Stomach (tissue), 8 donors: ENCODE measurements at regions not wholly inside any gene's neighbourhood (a gene's known extent, or its start where the extent isn't known, plus 50 kb on each side); places are given as distances from the start of the nearest gene placed in this dataset.
"Not testable (repeated sequence)": the region's sequence is repeated elsewhere in the genome, so short reads cannot be mapped to it uniquely, and the experiment has no call there.

Source experiments
- DNase-seq, 2 donors: peaks; one replicate each; pipeline versions ENCODE4 v3.0.0 to v3.0.0-alpha.2; 2013 to 2019
- H3K27ac ChIP-seq, 5 donors: fragments of 200-600 bp in 4 of 5; sonication (generic) in 4 of 5; one replicate each; pipeline ENCODE4 v1.5.1; 2013 to 2019; ENCODE audit warnings: mild to moderate bottlenecking in 1 of 5, moderate library complexity in 1 of 5
- H3K27me3 ChIP-seq, 3 donors: fragments of 200-600 bp; sonication (generic); one replicate each; pipeline ENCODE4 v1.5.1; 2017 to 2019; ENCODE audit warnings: mixed run types in 1 of 3
- H3K36me3 ChIP-seq, 4 donors: fragments of 200-600 bp; sonication (generic); 1 replicate in 3 of 4; 2 replicates in 1 of 4; pipeline ENCODE4 v1.5.1; 2016 to 2019
- H3K4me1 ChIP-seq, 4 donors: fragments of 200-600 bp; sonication (generic); one replicate each; pipeline ENCODE4 v1.5.1; 2016 to 2019
- H3K4me3 ChIP-seq, 4 donors: fragments of 200-600 bp; sonication (generic) in 3 of 4; one replicate each; pipeline ENCODE4 v1.5.1; 2016 to 2019; ENCODE audit warnings: mild to moderate bottlenecking in 1 of 4
- H3K9me3 ChIP-seq, 4 donors: fragments of 200-600 bp; sonication (generic); one replicate each; pipeline ENCODE4 v1.5.1; 2016 to 2019
- CTCF ChIP-seq, 7 experiments: fragments of 450-650 bp in 4 of 7; fragments of 200-600 bp in 3 of 7; sonication (generic) in 3 of 7; IDR thresholded peaks; one replicate each; pipeline ENCODE4 v1.5.1; 2016 to 2019; ENCODE audit warnings: antibody characterized with exemption in 7 of 7, control low read depth in 2 of 7, mild to moderate bottlenecking in 1 of 7
- EP300 ChIP-seq: sonication (generic); formaldehyde crosslinking; IDR thresholded peaks from one replicate; pipeline ENCODE4 v1.6.1; 2017; ENCODE audit warnings: antibody characterized with exemption
- POLR2A ChIP-seq, 4 donors: fragments of 450-650 bp; IDR thresholded peaks; one replicate each; pipeline ENCODE4 v1.6.1; 2016; ENCODE audit warnings: antibody characterized with exemption in 4 of 4, control low read depth in 2 of 4, mild to moderate bottlenecking in 1 of 4, moderate library complexity in 1 of 4
- POLR2AphosphoS5 ChIP-seq, 3 donors: sonication (generic); formaldehyde crosslinking; IDR thresholded peaks; one replicate each; pipeline ENCODE4 v1.6.1; 2016; ENCODE audit warnings: antibody characterized with exemption in 3 of 3
- WGBS, 5 donors: extraction: QIAGEN DNeasy Blood & Tissue Kit in 3 of 5; methylation state at CpG; one replicate each; pipeline versions ENCODE4 v1.1.5 to v1.1.7; 2013 to 2018; 5-methylcytosine and 5-hydroxymethylcytosine counted together
- intact Hi-C: fragments of 100-400 bp; cut with DNase I; formaldehyde crosslinking; loops from one replicate; pipeline ENCODE4 v1.15.1; 2023; ENCODE audit warnings: low total_unique reads
- donor health status: healthy with polysubstance abuse.
- donor health status: Bipolar disorder and iron deficiency.
- donor health status: healthy.

GRCh38 chr6:67916399-67916798, 718.7 kb upstream of the ADGRB3 start:
- no peak overlapping the region for H3K4me3 ChIP-seq
- H3K4me1 ChIP-seq: no peaks in the 10 kb centered on the region
- no peak overlapping the region for H3K27ac ChIP-seq
- 72 to 86% (median 79%) methylated on average over 2 of the region's 2 CpGs for WGBS, 5 donors
- TF ChIP-seq POLR2AphosphoS5 (IDR thresholded peaks at IDR 0.05) (no peak), EP300 (no peak), POLR2A (IDR thresholded peaks at IDR 0.05) (no peak), CTCF (IDR thresholded peaks at IDR 0.05) (no peak)
- no peaks in the 10 kb centered on the region for H3K36me3 ChIP-seq
- no peaks in the 10 kb centered on the region for H3K27me3 ChIP-seq
- H3K9me3 ChIP-seq: peaks cover 0 to 7% (median 0%) of the 10 kb centered on the region in 4 donors
- intact Hi-C loops: no loop called here
- peak in 1 of 2 donors; percentile 1 for DNase-seq

- Histone ChIP-seq H3K27me3 (no peaks in the 10 kb centered on the region), H3K9me3 (peaks cover 0 to 7% (median 0%) of the 10 kb centered on the region in 4 donors), H3K4me3 (no peak overlapping the region), H3K27ac (no peak overlapping the region), H3K36me3 (no peaks in the 10 kb centered on the region), H3K4me1 (no peaks in the 10 kb centered on the region)
- no peak for TF ChIP-seq CTCF (IDR thresholded peaks at IDR 0.05)
- TF ChIP-seq POLR2AphosphoS5 (IDR thresholded peaks at IDR 0.05): no peak
- TF ChIP-seq POLR2A (IDR thresholded peaks at IDR 0.05): no peak
- TF ChIP-seq EP300: no peak
- 0 to 59% (median 39%) methylated on average over 1 of the region's 1 CpG for WGBS, 5 donors
- DNase-seq: no peak
- intact Hi-C loops: no loop called here
These were observed 720.7 kb upstream of the ADGRB3 start for GRCh38 chr6:67914419-67914818.

DNA sequence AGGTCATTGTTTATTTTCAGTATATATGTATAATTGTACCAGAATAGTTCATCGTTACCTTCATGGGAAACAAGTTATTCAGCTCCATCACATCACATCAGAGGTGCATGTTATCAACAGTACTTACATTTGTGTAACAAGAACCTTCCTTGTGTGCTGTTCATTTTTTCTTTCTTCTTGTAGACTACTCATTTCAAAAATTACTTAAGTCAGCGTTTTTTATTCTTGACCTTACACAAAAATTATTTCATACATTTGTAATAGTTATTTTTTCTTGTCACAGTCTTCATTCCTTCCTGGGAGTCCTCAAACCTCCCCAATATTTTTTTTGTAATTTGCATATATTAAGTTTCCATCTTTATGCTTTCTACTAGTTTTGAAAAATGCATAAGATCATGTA, 725.7 kb upstream of the ADGRB3 start:
- no peak for TF ChIP-seq EP300
- no peak for TF ChIP-seq POLR2AphosphoS5 (IDR thresholded peaks at IDR 0.05)
- TF ChIP-seq POLR2A (IDR thresholded peaks at IDR 0.05): no peak
- no peak for TF ChIP-seq CTCF (IDR thresholded peaks at IDR 0.05)
- DNase-seq: no peak
- Histone ChIP-seq H3K27ac (no peak overlapping the region), H3K4me3 (no peak overlapping the region), H3K4me1 (no peaks in the 10 kb centered on the region), H3K9me3 (peaks cover 0 to 1% (median 0%) of the 10 kb centered on the region in 4 donors), H3K36me3 (no peaks in the 10 kb centered on the region), H3K27me3 (no peaks in the 10 kb centered on the region)
- intact Hi-C loops: no loop called here
- 81 to 85% (median 84%) methylated on average over 2 of the region's 2 CpGs for whole genome bisulfite sequencing, 5 donors

GRCh38 chr6:67908379-67908778, 726.7 kb upstream of the ADGRB3 start:
- DNase-seq: no peak
- Histone ChIP-seq H3K36me3 (no peaks in the 10 kb centered on the region), H3K4me3 (no peak overlapping the region), H3K27ac (no peak overlapping the region), H3K27me3 (no peaks in the 10 kb centered on the region), H3K9me3 (peaks cover 0 to 3% (median 0%) of the 10 kb centered on the region in 4 donors), H3K4me1 (no peaks in the 10 kb centered on the region)
- 64 to 72% (median 68%) methylated on average over 2 of the region's 2 CpGs for WGBS, 5 donors
- no peak for TF ChIP-seq EP300
- no peak for TF ChIP-seq CTCF (IDR thresholded peaks at IDR 0.05)
- no peak for TF ChIP-seq POLR2AphosphoS5 (IDR thresholded peaks at IDR 0.05)
- TF ChIP-seq POLR2A (IDR thresholded peaks at IDR 0.05): no peak
- intact Hi-C loops: no loop called here

GRCh38 chr6:67904735-67905134, 730.3 kb upstream of the ADGRB3 start:
- H3K36me3 ChIP-seq, H3K4me3 ChIP-seq, H3K27ac ChIP-seq, H3K27me3 ChIP-seq, DNase-seq, intact Hi-C loops, H3K4me1 ChIP-seq: not testable (repeated sequence)
- H3K9me3 ChIP-seq: peaks cover 0 to 19% (median 3%) of the 10 kb centered on the region in 4 donors
